K562 (cell line): ENCODE measurements at regions not wholly inside any gene's neighbourhood (a gene's known extent, or its start where the extent isn't known, plus 50 kb on each side); places are given as distances from the start of the nearest gene placed in this dataset.

ENCODE experiments used
- ATAC-seq: fragments of 200-7000 bp; cut with Tn5 transposase; 3 replicates; pipeline ENCODE4 v1.9.1; 2020; ENCODE audit warnings: moderate library complexity
- BruUV-seq: library from RNA; stranded (reverse); fragments of 400-500 nt; replicated peaks from 2 replicates; lab custom pipeline; 2021; lab: Mats Ljungman, UMichigan
- CTCF ChIA-PET: fragments of 300-600 bp; formaldehyde crosslinking; extraction: SDS; loops from one replicate; lab custom pipeline; 2021; ENCODE audit warnings: low intra/inter-chr PET ratio; lab: Yijun Ruan, JAX
- POLR2A ChIA-PET: fragments of 300-600, 350-650 bp; sonication (Branson Sonifier 250); formaldehyde crosslinking; extraction: SDS; loops from one replicate; lab custom pipeline; 2021; ENCODE audit warnings: antibody characterized with exemption, inconsistent platforms; lab: Yijun Ruan, JAX
- DNase-seq, 4 experiments: peaks; one replicate each; pipeline versions ENCODE4 v3.0.0 to v3.0.0-alpha.2; 2011 to 2018; ENCODE audit warnings: low spot score in 3 of 4, mixed read lengths in 3 of 4; ENCODE audit errors: extremely low read depth in 1 of 4
- FAIRE-seq: peaks from 2 replicates; lab custom pipeline; 2011; peaks lifted over from hg19 to GRCh38; lab: Jason Lieb, UNC
- H2AFZ ChIP-seq: 2 replicates; pipeline ENCODE4 v1.6.0; 2011; ENCODE audit warnings: low read depth, low read length, control low read depth, inconsistent platforms
- H3K27ac ChIP-seq: fragments of 200-600 bp; 3 replicates; pipeline ENCODE4 v1.8.0; 2011; ENCODE audit warnings: low read depth, mild to moderate bottlenecking, control low read depth, inconsistent platforms, low read length, moderate library complexity, mixed read lengths; ENCODE audit errors: extremely low read depth
- H3K27me3 ChIP-seq, 2 experiments: fragments of 300-600 bp in 1 of 2; 2 replicates in 1 of 2; 3 replicates in 1 of 2; pipeline versions ENCODE4 v1.6.0 to v1.8.0; 2011; ENCODE audit warnings: inconsistent platforms in 2 of 2, low read length in 2 of 2, mild to moderate bottlenecking in 1 of 2, mixed read lengths in 1 of 2, moderate library complexity in 1 of 2; ENCODE audit not compliant: control insufficient read depth in 2 of 2, insufficient read depth in 2 of 2
- H3K36me3 ChIP-seq: fragments of 300-600 bp; 3 replicates; pipeline ENCODE4 v1.8.0; 2011; ENCODE audit warnings: mild to moderate bottlenecking, low read length, inconsistent platforms; ENCODE audit not compliant: control insufficient read depth, insufficient read depth
- H3K4me1 ChIP-seq, 2 experiments: fragments of 200-600 bp in 1 of 2; replicated peaks in 1 of 2; 2 replicates in 1 of 2; 3 replicates in 1 of 2; pipeline versions ENCODE4 v1.5.1 to v1.8.0; 2011; ENCODE audit warnings: inconsistent platforms in 2 of 2, low read length in 2 of 2, mild to moderate bottlenecking in 1 of 2, mixed read lengths in 1 of 2, moderate library complexity in 1 of 2; ENCODE audit not compliant: control insufficient read depth in 2 of 2, insufficient read depth in 2 of 2
- H3K4me2 ChIP-seq: 2 replicates; pipeline ENCODE4 v1.6.1; 2011; ENCODE audit warnings: low read length, control low read depth, inconsistent platforms, mixed read lengths; ENCODE audit not compliant: insufficient read depth
- H3K4me3 ChIP-seq: fragments of 200-600 bp; sonication (generic), shearing (Covaris generic); 2 replicates; pipeline ENCODE4 v1.5.1; 2016; ENCODE audit warnings: control low read depth, inconsistent platforms
- H3K79me2 ChIP-seq: fragments of 200-600 bp; 3 replicates; pipeline ENCODE4 v1.8.0; 2011; ENCODE audit warnings: low read length, inconsistent platforms; ENCODE audit not compliant: control insufficient read depth, insufficient read depth
- H3K9ac ChIP-seq, 2 experiments: 2 replicates each; pipeline versions ENCODE4 v1.6.0 to v1.6.1; 2011; ENCODE audit warnings: low read depth in 2 of 2, low read length in 2 of 2, control low read depth in 1 of 2, inconsistent platforms in 1 of 2, mild to moderate bottlenecking in 1 of 2, mixed read lengths in 1 of 2; ENCODE audit not compliant: insufficient read depth in 1 of 2
- H3K9me1 ChIP-seq: one replicate; pipeline ENCODE4 v1.6.0; 2011; ENCODE audit warnings: inconsistent platforms, mild to moderate bottlenecking, low read length, moderate library complexity; ENCODE audit not compliant: control insufficient read depth, insufficient read depth
- H3K9me3 ChIP-seq: replicated peaks from 2 replicates; pipeline ENCODE4 v1.5.1; 2011; ENCODE audit warnings: low read depth, low read length, inconsistent platforms; ENCODE audit not compliant: control insufficient read depth, insufficient read depth
- H4K20me1 ChIP-seq: replicated peaks from 2 replicates; pipeline ENCODE4 v1.6.1; 2011; ENCODE audit warnings: low read length, inconsistent platforms, mixed read lengths; ENCODE audit not compliant: control insufficient read depth, insufficient read depth
- CSDE1 ChIP-seq, 2 experiments: fragments of 450-650 bp; IDR thresholded peaks; 2 replicates each; pipeline ENCODE4 v1.6.1; 2016; ENCODE audit warnings: mild to moderate bottlenecking in 1 of 2
- FOXA1 ChIP-seq: fragments of 450-650 bp; IDR thresholded peaks from 2 replicates; pipeline ENCODE4 v1.6.1; 2016; ENCODE audit warnings: mild to moderate bottlenecking, borderline replicate concordance
- FOXA3 ChIP-seq, 2 experiments: fragments of 450-650 bp in 1 of 2; sonication (generic) in 1 of 2; formaldehyde crosslinking; IDR thresholded peaks in 1 of 2; conservative IDR thresholded peaks in 1 of 2; 2 replicates each; pipeline versions ENCODE4 v1.4.0 to v1.8.0; 2020 to 2022; ENCODE audit warnings: mild to moderate bottlenecking in 2 of 2, missing genetic modification reagents in 1 of 2
- JUN ChIP-seq, 2 experiments: sonication (generic) in 1 of 2; formaldehyde crosslinking in 1 of 2; IDR thresholded peaks; 2 replicates each; pipeline versions ENCODE4 v1.6.1 to v1.8.0; 2012 to 2022; ENCODE audit warnings: borderline replicate concordance in 2 of 2, mild to moderate bottlenecking in 2 of 2, improper control_type of control experiment in 1 of 2, low read depth in 1 of 2, low read length in 1 of 2, missing genetic modification reagents in 1 of 2
- RHOXF2B ChIP-seq: fragments of 250-450 bp; sonication (Bioruptor Pico); conservative IDR thresholded peaks from 2 replicates; pipeline ENCODE4 v1.5.1; 2021
- TRIM24 ChIP-seq, 2 experiments: fragments of 450-650 bp; IDR thresholded peaks; 2 replicates each; pipeline ENCODE4 v1.6.1; 2016
- ZBED1 ChIP-seq: IDR thresholded peaks from 2 replicates; pipeline ENCODE4 v1.6.1; 2014
- ZSCAN32 ChIP-seq: fragments of 450-650 bp; formaldehyde crosslinking; IDR thresholded peaks from 2 replicates; pipeline ENCODE4 v1.4.0; 2020; ENCODE audit warnings: mild to moderate bottlenecking, moderate library complexity
- WGBS: fragments of 100-300 bp; shearing (Covaris generic); methylation state at CpG from one replicate; pipeline ENCODE4 v1.1.6; 2016; ENCODE audit warnings: low coverage, mixed read lengths; ENCODE audit not compliant: insufficient coverage; ENCODE audit errors: missing lambda C conversion rate; 5-methylcytosine and 5-hydroxymethylcytosine counted together
- in situ Hi-C: fragments of 300-500 bp; cut with MboI; formaldehyde crosslinking; loops from 4 replicates; pipeline ENCODE4 v1.15.0; 2018; ENCODE audit warnings: inconsistent platforms, mixed read lengths
- intact Hi-C: fragments of 100-400 bp; cut with micrococcal nuclease; formaldehyde crosslinking; loops from 2 replicates; pipeline ENCODE4 v1.14.2; 2022
- TF ChIP-seq, protein P1 (sequence below): fragments of 250-450 bp; sonication (Bioruptor Pico); IDR thresholded peaks from 2 replicates; pipeline ENCODE4 v1.5.0; 2022; ENCODE audit warnings: mild to moderate bottlenecking
- TF ChIP-seq, protein P2 (sequence below): fragments of 250-450 bp; sonication (Bioruptor Pico); IDR thresholded peaks from 2 replicates; pipeline ENCODE4 v1.9.0; 2021; ENCODE audit warnings: mild to moderate bottlenecking
- TF ChIP-seq, protein P3 (sequence below): fragments of 450-650 bp; IDR thresholded peaks from 2 replicates; pipeline ENCODE4 v1.6.1; 2018; ENCODE audit warnings: mild to moderate bottlenecking, low read depth; ENCODE audit not compliant: partially characterized antibody
- TF ChIP-seq, protein P4 (sequence below): sonication (generic); IDR thresholded peaks from 2 replicates; pipeline ENCODE4 v1.6.1; 2016

DNA sequence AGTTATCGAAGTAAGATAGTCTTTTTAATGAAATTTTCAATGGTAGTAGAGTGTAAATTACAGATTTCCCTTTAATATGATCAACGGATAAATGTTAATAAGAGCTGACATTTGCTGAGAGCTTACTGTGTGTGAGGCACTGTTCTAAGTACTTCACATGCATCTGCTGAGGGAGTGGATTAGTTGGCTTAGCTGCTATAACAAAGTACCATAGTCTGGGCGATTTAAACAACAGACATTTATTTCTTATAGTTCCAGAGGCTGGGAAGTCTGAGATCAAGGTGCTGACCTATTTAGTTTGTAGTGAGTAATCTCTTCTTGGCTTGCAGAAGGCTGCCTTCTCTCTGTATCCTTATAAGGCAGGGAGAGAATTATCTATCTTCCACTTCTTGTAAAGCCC is 174.3 kb downstream of the CEP135 start:
- Histone ChIP-seq H3K27ac (no peak overlapping the region), H3K9ac (no peak overlapping the region), H4K20me1 (no peaks in the 10 kb centered on the region), H3K4me3 (no peak overlapping the region), H2AFZ (no peak overlapping the region), H3K4me2 (no peak overlapping the region), H3K79me2 (no peaks in the 10 kb centered on the region), H3K36me3 (no peaks in the 10 kb centered on the region), H3K4me1 (no peaks in the 10 kb centered on the region), H3K9me1 (no peaks in the 10 kb centered on the region), H3K27me3 (peaks cover 0 to 2% of the 10 kb centered on the region in 2 experiments; a peak in 2 of 5 replicates), H3K9me3 (no peaks in the 10 kb centered on the region)
- ATAC-seq (no peak), FAIRE-seq (no peak), DNase-seq (no peak)
- 0% methylated on average over 3 of the region's 3 CpGs for WGBS
- ChIA-PET POLR2A (no interaction called here), CTCF (no interaction called here)
- intact Hi-C loops (no loop called here), in situ Hi-C loops (no loop called here)
- BruUV-seq: no TSS peak
- TF ChIP-seq RHOXF2B (CRISPR knock-in tag) (no peak), CSDE1 (IDR thresholded peaks at IDR 0.05) (no peak)

DNA sequence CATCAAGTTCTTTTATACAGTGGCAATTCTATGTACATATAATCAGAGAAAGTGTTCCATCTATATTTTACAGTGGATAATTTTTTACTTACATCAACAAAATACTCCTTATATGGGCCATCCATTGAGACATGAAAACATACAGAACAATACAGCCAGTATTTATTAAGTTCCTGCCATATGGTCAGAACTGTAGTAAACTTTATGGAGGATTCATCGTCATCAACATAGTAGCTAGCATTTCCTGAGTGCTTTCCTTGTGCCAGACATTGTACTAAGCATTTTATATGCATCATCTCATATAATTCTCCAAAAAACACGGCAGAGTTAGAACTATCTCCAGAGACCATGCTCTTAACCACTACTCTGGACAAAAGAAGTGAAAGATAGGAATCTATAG is 170.1 kb downstream of the CEP135 start:
- H3K9ac ChIP-seq: no peak overlapping the region
- no TSS peak for BruUV-seq
- H3K9me3 ChIP-seq: no peaks in the 10 kb centered on the region
- FAIRE-seq: no peak
- no peak overlapping the region for H2AFZ ChIP-seq
- H3K27me3 ChIP-seq: peaks cover 0 to 4% of the 10 kb centered on the region in 2 experiments; a peak in 3 of 5 replicates
- H3K4me1 ChIP-seq: no peaks in the 10 kb centered on the region
- H3K4me3 ChIP-seq: no peak overlapping the region
- no peak for ATAC-seq
- intact Hi-C loops (loop anchor here (10.0 kb wide), 1 partner anchor 186 kb away; no protein-coding TSS in a partner anchor), in situ Hi-C loops (no loop called here)
- no peaks in the 10 kb centered on the region for H4K20me1 ChIP-seq
- ChIA-PET CTCF (no interaction called here), POLR2A (interaction anchor here (0.6 kb wide), 1 partner anchor 48 kb away, joined by 3 read pairs; no protein-coding TSS in a partner anchor)
- H3K4me2 ChIP-seq: no peak overlapping the region
- no peak for DNase-seq
- H3K36me3 ChIP-seq: no peaks in the 10 kb centered on the region
- H3K79me2 ChIP-seq: no peaks in the 10 kb centered on the region
- H3K9me1 ChIP-seq: no peaks in the 10 kb centered on the region
- WGBS: 0% methylated on average over 2 of the region's 2 CpGs
- H3K27ac ChIP-seq: no peak overlapping the region
- TF ChIP-seq TRIM24 (IDR thresholded peaks at IDR 0.05) (no peak), ZBED1 (no peak), ZSCAN32 (no peak), FOXA1 (no peak), FOXA3 (CRISPR knock-in tag; conservative IDR thresholded peaks at IDR 0.05 in 1 of 2, IDR thresholded peaks at IDR 0.05 in 1 of 2) (no peak), JUN (IDR thresholded peaks at IDR 0.05; ENCODE audit: borderline replicate concordance, low read depth, low read length) (no peak), JUN (CRISPR knock-in tag; IDR thresholded peaks at IDR 0.05; ENCODE audit: borderline replicate concordance) (no peak)
- TF ChIP-seq, protein P1, sequence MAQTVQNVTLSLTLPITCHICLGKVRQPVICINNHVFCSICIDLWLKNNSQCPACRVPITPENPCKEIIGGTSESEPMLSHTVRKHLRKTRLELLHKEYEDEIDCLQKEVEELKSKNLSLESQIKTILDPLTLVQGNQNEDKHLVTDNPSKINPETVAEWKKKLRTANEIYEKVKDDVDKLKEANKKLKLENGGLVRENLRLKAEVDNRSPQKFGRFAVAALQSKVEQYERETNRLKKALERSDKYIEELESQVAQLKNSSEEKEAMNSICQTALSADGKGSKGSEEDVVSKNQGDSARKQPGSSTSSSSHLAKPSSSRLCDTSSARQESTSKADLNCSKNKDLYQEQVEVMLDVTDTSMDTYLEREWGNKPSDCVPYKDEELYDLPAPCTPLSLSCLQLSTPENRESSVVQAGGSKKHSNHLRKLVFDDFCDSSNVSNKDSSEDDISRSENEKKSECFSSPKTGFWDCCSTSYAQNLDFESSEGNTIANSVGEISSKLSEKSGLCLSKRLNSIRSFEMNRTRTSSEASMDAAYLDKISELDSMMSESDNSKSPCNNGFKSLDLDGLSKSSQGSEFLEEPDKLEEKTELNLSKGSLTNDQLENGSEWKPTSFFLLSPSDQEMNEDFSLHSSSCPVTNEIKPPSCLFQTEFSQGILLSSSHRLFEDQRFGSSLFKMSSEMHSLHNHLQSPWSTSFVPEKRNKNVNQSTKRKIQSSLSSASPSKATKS (CRISPR knock-in tag): no peak
- TF ChIP-seq, protein P2, sequence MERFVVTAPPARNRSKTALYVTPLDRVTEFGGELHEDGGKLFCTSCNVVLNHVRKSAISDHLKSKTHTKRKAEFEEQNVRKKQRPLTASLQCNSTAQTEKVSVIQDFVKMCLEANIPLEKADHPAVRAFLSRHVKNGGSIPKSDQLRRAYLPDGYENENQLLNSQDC (CRISPR knock-in tag): no peak
- TF ChIP-seq, protein P3, sequence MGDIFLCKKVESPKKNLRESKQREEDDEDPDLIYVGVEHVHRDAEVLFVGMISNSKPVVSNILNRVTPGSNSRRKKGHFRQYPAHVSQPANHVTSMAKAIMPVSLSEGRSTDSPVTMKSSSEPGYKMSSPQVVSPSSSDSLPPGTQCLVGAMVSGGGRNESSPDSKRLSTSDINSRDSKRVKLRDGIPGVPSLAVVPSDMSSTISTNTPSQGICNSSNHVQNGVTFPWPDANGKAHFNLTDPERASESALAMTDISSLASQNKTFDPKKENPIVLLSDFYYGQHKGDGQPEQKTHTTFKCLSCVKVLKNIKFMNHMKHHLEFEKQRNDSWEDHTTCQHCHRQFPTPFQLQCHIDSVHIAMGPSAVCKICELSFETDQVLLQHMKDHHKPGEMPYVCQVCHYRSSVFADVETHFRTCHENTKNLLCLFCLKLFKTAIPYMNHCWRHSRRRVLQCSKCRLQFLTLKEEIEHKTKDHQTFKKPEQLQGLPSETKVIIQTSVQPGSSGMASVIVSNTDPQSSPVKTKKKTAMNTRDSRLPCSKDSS: no peak
- TF ChIP-seq, protein P4, sequence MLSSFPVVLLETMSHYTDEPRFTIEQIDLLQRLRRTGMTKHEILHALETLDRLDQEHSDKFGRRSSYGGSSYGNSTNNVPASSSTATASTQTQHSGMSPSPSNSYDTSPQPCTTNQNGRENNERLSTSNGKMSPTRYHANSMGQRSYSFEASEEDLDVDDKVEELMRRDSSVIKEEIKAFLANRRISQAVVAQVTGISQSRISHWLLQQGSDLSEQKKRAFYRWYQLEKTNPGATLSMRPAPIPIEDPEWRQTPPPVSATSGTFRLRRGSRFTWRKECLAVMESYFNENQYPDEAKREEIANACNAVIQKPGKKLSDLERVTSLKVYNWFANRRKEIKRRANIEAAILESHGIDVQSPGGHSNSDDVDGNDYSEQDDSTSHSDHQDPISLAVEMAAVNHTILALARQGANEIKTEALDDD: no peak
